Vagina (tissue), 2 donors: ENCODE measurements at regions not wholly inside any gene's neighbourhood (a gene's known extent, or its start where the extent isn't known, plus 50 kb on each side); places are given as distances from the start of the nearest gene placed in this dataset.

Experiments used
- DNase-seq, 2 donors: peaks; one replicate each; pipeline ENCODE4 v3.0.0-alpha.2; 2017; ENCODE audit errors: extremely low spot score in 2 of 2
- H3K27ac ChIP-seq: fragments of 200-600 bp; sonication (generic); one replicate; pipeline ENCODE4 v1.5.1; 2019
- H3K27me3 ChIP-seq: fragments of 200-600 bp; sonication (generic); one replicate; pipeline ENCODE4 v1.5.1; 2019
- H3K36me3 ChIP-seq, 2 donors: fragments of 200-600 bp; sonication (generic); one replicate each; pipeline ENCODE4 v1.5.1; 2017 to 2019
- H3K4me1 ChIP-seq: fragments of 200-600 bp; sonication (generic); one replicate; pipeline ENCODE4 v1.5.1; 2019
- H3K4me3 ChIP-seq, 2 donors: fragments of 200-600 bp; sonication (generic); 1 replicate in 1 of 2; 2 replicates in 1 of 2; pipeline ENCODE4 v1.5.1; 2016 to 2019
- H3K9me3 ChIP-seq: fragments of 200-600 bp; sonication (generic); one replicate; pipeline ENCODE4 v1.5.1; 2019
- CTCF ChIP-seq, 3 experiments: fragments of 450-650 bp in 2 of 3; fragments of 200-600 bp in 1 of 3; sonication (generic) in 1 of 3; IDR thresholded peaks; one replicate each; pipeline ENCODE4 v1.5.1; 2017 to 2019; ENCODE audit warnings: antibody characterized with exemption in 3 of 3, mild to moderate bottlenecking in 2 of 3, moderate library complexity in 2 of 3
- POLR2A ChIP-seq, 2 donors: fragments of 450-650 bp; IDR thresholded peaks; one replicate each; pipeline ENCODE4 v1.6.1; 2017; ENCODE audit warnings: antibody characterized with exemption in 2 of 2, mild to moderate bottlenecking in 2 of 2, moderate library complexity in 2 of 2
- POLR2AphosphoS5 ChIP-seq, 2 donors: sonication (generic); formaldehyde crosslinking; IDR thresholded peaks; one replicate each; pipeline ENCODE4 v1.9.0; 2017; ENCODE audit warnings: antibody characterized with exemption in 2 of 2, mild to moderate bottlenecking in 2 of 2, low read depth in 1 of 2; ENCODE audit not compliant: insufficient read depth in 1 of 2
- intact Hi-C: fragments of 100-400 bp; cut with DNase I; formaldehyde crosslinking; loops from one replicate; pipeline ENCODE4 v1.15.1; 2023

DNA sequence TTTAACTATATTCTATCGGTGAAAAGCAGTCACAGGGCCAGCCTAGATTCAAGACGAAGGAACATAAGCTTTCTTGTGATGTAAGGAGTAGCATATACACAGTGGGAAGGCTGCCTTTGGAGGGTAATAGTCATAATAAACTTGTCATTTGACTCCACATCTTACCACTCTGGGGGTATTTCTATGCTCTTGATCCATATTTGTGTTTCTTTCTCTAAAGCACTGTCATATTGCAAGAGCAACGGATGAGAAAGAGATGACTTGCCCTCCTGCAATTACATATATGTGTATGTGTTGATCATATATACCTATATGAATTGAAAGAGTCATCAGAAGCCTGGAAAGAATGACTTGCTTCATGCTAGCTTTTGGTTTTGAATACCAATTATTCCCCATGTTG is 225.4 kb upstream of the HS3ST3A1 start:
- no peaks in the 10 kb centered on the region for H3K36me3 ChIP-seq
- DNase-seq: no peak
- H3K27me3 ChIP-seq: no peaks in the 10 kb centered on the region
- intact Hi-C loops: no loop called here
- H3K4me1 ChIP-seq: no peaks in the 10 kb centered on the region
- no peak overlapping the region for H3K4me3 ChIP-seq
- TF ChIP-seq POLR2A (IDR thresholded peaks at IDR 0.05) (no peak), POLR2AphosphoS5 (IDR thresholded peaks at IDR 0.05; ENCODE audit: insufficient read depth in 1 of 2, low read depth in 1 of 2) (no peak), CTCF (IDR thresholded peaks at IDR 0.05) (no peak)
- no peaks in the 10 kb centered on the region for H3K9me3 ChIP-seq
- H3K27ac ChIP-seq: no peak overlapping the region

DNA sequence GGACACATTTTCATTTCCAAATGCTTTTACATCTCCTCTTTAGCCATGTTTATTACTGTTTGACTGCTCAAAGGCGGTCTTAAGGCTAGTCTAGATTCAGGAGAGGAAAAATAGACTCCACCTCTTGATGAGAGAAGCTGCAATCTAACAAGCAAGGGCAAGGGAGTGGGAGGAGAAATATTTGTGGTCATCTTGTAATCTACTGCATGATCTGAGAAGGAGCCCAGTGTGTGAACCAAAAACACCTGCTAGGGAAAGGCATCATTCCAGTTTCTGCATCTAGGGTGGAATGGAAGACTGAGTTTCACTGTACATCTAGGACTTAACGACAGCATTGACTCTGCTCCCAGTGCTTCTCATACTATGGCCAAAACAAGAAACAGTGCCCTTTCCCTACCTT is 232.2 kb upstream of the HS3ST3A1 start:
- Histone ChIP-seq H3K4me3 (no peak overlapping the region), H3K9me3 (no peaks in the 10 kb centered on the region), H3K27me3 (no peaks in the 10 kb centered on the region), H3K4me1 (no peaks in the 10 kb centered on the region), H3K36me3 (no peaks in the 10 kb centered on the region), H3K27ac (no peak overlapping the region)
- no peak for DNase-seq
- intact Hi-C loops: no loop called here
- TF ChIP-seq POLR2A (IDR thresholded peaks at IDR 0.05) (no peak), POLR2AphosphoS5 (IDR thresholded peaks at IDR 0.05; ENCODE audit: insufficient read depth in 1 of 2, low read depth in 1 of 2) (no peak), CTCF (IDR thresholded peaks at IDR 0.05) (no peak)

DNA sequence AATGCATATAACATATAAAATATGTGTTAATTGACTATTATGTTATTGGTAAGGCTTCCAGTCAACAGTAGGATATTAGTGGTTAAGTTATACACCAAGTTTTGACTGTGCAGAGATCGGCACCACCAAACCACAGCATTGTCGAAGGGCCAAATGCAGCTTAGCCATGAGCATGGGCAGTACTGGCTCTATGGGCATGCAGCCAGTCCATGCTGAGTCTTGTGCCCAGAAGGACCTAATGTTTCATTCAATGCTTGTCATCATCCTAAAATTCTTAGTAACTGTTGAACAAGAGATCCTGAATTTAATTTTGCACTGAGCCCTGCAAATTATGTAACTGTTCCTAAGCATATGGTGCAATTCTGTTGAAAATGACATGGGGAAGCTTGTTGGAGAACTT is 233.4 kb upstream of the HS3ST3A1 start:
- DNase-seq: no peak
- no peak overlapping the region for H3K4me3 ChIP-seq
- H3K4me1 ChIP-seq: no peaks in the 10 kb centered on the region
- TF ChIP-seq POLR2A (IDR thresholded peaks at IDR 0.05): no peak
- no peak for TF ChIP-seq CTCF (IDR thresholded peaks at IDR 0.05)
- no peak for TF ChIP-seq POLR2AphosphoS5 (IDR thresholded peaks at IDR 0.05; ENCODE audit: insufficient read depth in 1 of 2, low read depth in 1 of 2)
- H3K36me3 ChIP-seq: no peaks in the 10 kb centered on the region
- H3K27ac ChIP-seq: no peak overlapping the region
- H3K9me3 ChIP-seq: no peaks in the 10 kb centered on the region
- H3K27me3 ChIP-seq: no peaks in the 10 kb centered on the region
- intact Hi-C loops: no loop called here

GRCh38 chr17:13837417-13837816 is 231.9 kb upstream of the COX10 start:
- TF ChIP-seq CTCF (IDR thresholded peaks at IDR 0.05) (no peak), POLR2AphosphoS5 (IDR thresholded peaks at IDR 0.05; ENCODE audit: insufficient read depth in 1 of 2, low read depth in 1 of 2) (no peak), POLR2A (IDR thresholded peaks at IDR 0.05) (no peak)
- no peaks in the 10 kb centered on the region for H3K27me3 ChIP-seq
- DNase-seq: no peak
- no peak overlapping the region for H3K27ac ChIP-seq
- no peaks in the 10 kb centered on the region for H3K9me3 ChIP-seq
- intact Hi-C loops: no loop called here
- no peak overlapping the region for H3K4me3 ChIP-seq
- H3K4me1 ChIP-seq: no peaks in the 10 kb centered on the region
- H3K36me3 ChIP-seq: no peaks in the 10 kb centered on the region

- H3K4me3 ChIP-seq: no peak overlapping the region
- H3K27me3 ChIP-seq: no peaks in the 10 kb centered on the region
- no peaks in the 10 kb centered on the region for H3K4me1 ChIP-seq
- TF ChIP-seq POLR2A (IDR thresholded peaks at IDR 0.05): no peak
- TF ChIP-seq CTCF (IDR thresholded peaks at IDR 0.05): no peak
- TF ChIP-seq POLR2AphosphoS5 (IDR thresholded peaks at IDR 0.05; ENCODE audit: insufficient read depth in 1 of 2, low read depth in 1 of 2): no peak
- no peak overlapping the region for H3K27ac ChIP-seq
- intact Hi-C loops: no loop called here
- no peaks in the 10 kb centered on the region for H3K9me3 ChIP-seq
- no peaks in the 10 kb centered on the region for H3K36me3 ChIP-seq
- no peak for DNase-seq
Observed at GRCh38 chr17:13840254-13840653, 229.1 kb upstream of the COX10 start.
